OCI-LY7 (cell line): ENCODE measurements at regions not wholly inside any gene's neighbourhood (a gene's known extent, or its start where the extent isn't known, plus 50 kb on each side); places are given as distances from the start of the nearest gene placed in this dataset.

Source experiments
- BruUV-seq: library from RNA; stranded (reverse); fragments of 400-500 nt; replicated peaks from 2 replicates; lab custom pipeline; 2021; lab: Mats Ljungman, UMichigan
- CTCF ChIA-PET: fragments of 300-600 bp; sonication (Branson Sonifier 250); formaldehyde crosslinking; loops from one replicate; lab custom pipeline; 2022; ENCODE audit warnings: antibody characterized with exemption; ENCODE audit not compliant: unreplicated experiment; lab: Charles Lee
- POLR2A ChIA-PET: fragments of 300-600 bp; sonication (Branson Sonifier 250); formaldehyde crosslinking; loops from one replicate; lab custom pipeline; 2022; ENCODE audit warnings: antibody characterized with exemption; lab: Charles Lee
- DNase-seq: peaks from one replicate; pipeline ENCODE4 v3.0.0-alpha.2; 2015; ENCODE audit warnings: low spot score
- H2AFZ ChIP-seq: fragments of 200-600 bp; sonication (generic), shearing (Covaris generic); 2 replicates; pipeline ENCODE4 v1.6.1; 2014; ENCODE audit warnings: mild to moderate bottlenecking, antibody characterized with exemption, low read length, moderate library complexity
- H3K27ac ChIP-seq: fragments of 200-600 bp; sonication (generic); 2 replicates; pipeline ENCODE4 v1.5.1; 2014; ENCODE audit warnings: mixed run types, low read depth, mild to moderate bottlenecking, moderate library complexity, low read length, inconsistent platforms; ENCODE audit not compliant: poor library complexity, severe bottlenecking
- H3K36me3 ChIP-seq: fragments of 200-600 bp; sonication (generic); 2 replicates; pipeline ENCODE4 v1.6.1; 2014; ENCODE audit warnings: mild to moderate bottlenecking, antibody characterized with exemption, low read length, moderate library complexity, mixed read lengths; ENCODE audit not compliant: insufficient read depth
- H3K4me1 ChIP-seq: fragments of 200-600 bp; sonication (generic); 2 replicates; pipeline ENCODE4 v1.5.1; 2014; ENCODE audit warnings: mild to moderate bottlenecking, low read length; ENCODE audit not compliant: insufficient read depth, poor library complexity, severe bottlenecking
- H3K4me2 ChIP-seq: fragments of 200-600 bp; sonication (generic); 2 replicates; pipeline ENCODE4 v1.6.1; 2014; ENCODE audit warnings: mild to moderate bottlenecking, low read length
- H3K4me3 ChIP-seq: fragments of 200-600 bp; sonication (generic); 2 replicates; pipeline ENCODE4 v1.5.1; 2014; ENCODE audit warnings: mild to moderate bottlenecking, low read depth, low read length; ENCODE audit not compliant: poor library complexity, severe bottlenecking
- H3K79me2 ChIP-seq: fragments of 200-600 bp; sonication (generic); 2 replicates; pipeline ENCODE4 v1.6.1; 2016; ENCODE audit warnings: low read depth, mild to moderate bottlenecking, low read length, moderate library complexity, mixed read lengths; ENCODE audit not compliant: insufficient read depth
- H3K9me2 ChIP-seq: fragments of 200-600 bp; sonication (generic); 2 replicates; pipeline ENCODE4 v1.6.1; 2016; ENCODE audit warnings: mild to moderate bottlenecking, low read length, mixed read lengths; ENCODE audit not compliant: insufficient read depth
- H3K9me3 ChIP-seq: fragments of 200-600 bp; sonication (generic); 2 replicates; pipeline ENCODE4 v1.6.1; 2014; ENCODE audit warnings: mild to moderate bottlenecking, mixed run types, low read length, mixed read lengths
- H4K20me1 ChIP-seq: fragments of 200-600 bp; sonication (generic); 2 replicates; pipeline ENCODE4 v1.6.1; 2014; ENCODE audit warnings: mild to moderate bottlenecking, antibody characterized with exemption, low read length, moderate library complexity, mixed read lengths; ENCODE audit not compliant: insufficient read depth
- EZH2phosphoT487 ChIP-seq: fragments of 200-600 bp; sonication (generic); IDR thresholded peaks from 2 replicates; pipeline ENCODE4 v1.6.1; 2018; ENCODE audit warnings: low read depth, borderline replicate concordance, mild to moderate bottlenecking, mixed run types, antibody characterized with exemption, low read length, moderate library complexity, mixed read lengths
- intact Hi-C: fragments of 100-400 bp; cut with micrococcal nuclease; formaldehyde crosslinking; loops from one replicate; pipeline ENCODE4 v1.10.0; 2022; ENCODE audit not compliant: unreplicated experiment
- TF ChIP-seq, protein P1 (sequence below): fragments of 200-600 bp; sonication (generic); conservative IDR thresholded peaks from 2 replicates; pipeline ENCODE4 v1.5.1; 2014; ENCODE audit warnings: mild to moderate bottlenecking, antibody characterized with exemption, low read length, moderate library complexity, mixed read lengths

- no peak overlapping the region for H3K4me3 ChIP-seq
- ChIA-PET POLR2A (no interaction called here), CTCF (no interaction called here)
- H4K20me1 ChIP-seq, result no peaks in the 10 kb centered on the region
- H3K9me3 ChIP-seq, result no peaks in the 10 kb centered on the region
- no peaks in the 10 kb centered on the region for H3K9me2 ChIP-seq
- intact Hi-C loops, result no loop called here
- BruUV-seq, result no TSS peak
- H3K4me1 ChIP-seq, result no peaks in the 10 kb centered on the region
- H3K36me3 ChIP-seq, result no peaks in the 10 kb centered on the region
- no peak for DNase-seq
- H2AFZ ChIP-seq, result no peak overlapping the region
- H3K27ac ChIP-seq, result no peak overlapping the region
- TF ChIP-seq, protein P1, sequence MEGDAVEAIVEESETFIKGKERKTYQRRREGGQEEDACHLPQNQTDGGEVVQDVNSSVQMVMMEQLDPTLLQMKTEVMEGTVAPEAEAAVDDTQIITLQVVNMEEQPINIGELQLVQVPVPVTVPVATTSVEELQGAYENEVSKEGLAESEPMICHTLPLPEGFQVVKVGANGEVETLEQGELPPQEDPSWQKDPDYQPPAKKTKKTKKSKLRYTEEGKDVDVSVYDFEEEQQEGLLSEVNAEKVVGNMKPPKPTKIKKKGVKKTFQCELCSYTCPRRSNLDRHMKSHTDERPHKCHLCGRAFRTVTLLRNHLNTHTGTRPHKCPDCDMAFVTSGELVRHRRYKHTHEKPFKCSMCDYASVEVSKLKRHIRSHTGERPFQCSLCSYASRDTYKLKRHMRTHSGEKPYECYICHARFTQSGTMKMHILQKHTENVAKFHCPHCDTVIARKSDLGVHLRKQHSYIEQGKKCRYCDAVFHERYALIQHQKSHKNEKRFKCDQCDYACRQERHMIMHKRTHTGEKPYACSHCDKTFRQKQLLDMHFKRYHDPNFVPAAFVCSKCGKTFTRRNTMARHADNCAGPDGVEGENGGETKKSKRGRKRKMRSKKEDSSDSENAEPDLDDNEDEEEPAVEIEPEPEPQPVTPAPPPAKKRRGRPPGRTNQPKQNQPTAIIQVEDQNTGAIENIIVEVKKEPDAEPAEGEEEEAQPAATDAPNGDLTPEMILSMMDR, result no peak
- no peak for TF ChIP-seq EZH2phosphoT487
- no peaks in the 10 kb centered on the region for H3K79me2 ChIP-seq
- no peak overlapping the region for H3K4me2 ChIP-seq
These were observed 333.2 kb upstream of the CHORDC1 start for GRCh38 chr11:90556026-90556425.

DNA sequence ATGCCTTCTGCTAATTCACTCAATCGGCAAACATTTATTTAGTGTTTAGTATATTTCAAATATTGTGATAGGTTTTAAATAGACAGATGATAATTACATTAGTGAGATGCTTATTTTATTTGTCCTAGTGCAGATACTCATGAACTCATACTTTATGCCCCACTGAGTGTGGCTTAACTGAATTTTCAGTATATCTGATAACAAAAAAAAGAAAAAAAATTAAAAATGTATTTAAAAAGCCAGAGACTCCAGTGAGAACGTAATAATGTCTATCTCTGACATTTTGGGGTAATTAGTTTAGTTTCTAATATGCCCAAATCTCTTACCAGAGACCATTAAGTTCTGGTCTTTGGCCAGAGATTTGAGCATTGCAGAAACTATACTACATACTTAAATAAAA, 332.6 kb upstream of the CHORDC1 start:
- no peaks in the 10 kb centered on the region for H3K9me3 ChIP-seq

GRCh38 chr11:90542092-90542491, 319.2 kb upstream of the CHORDC1 start:
- Histone ChIP-seq H3K9me3 (no peaks in the 10 kb centered on the region), H3K9me2 (no peaks in the 10 kb centered on the region), H3K4me3 (no peak overlapping the region), H4K20me1 (no peaks in the 10 kb centered on the region), H3K36me3 (no peaks in the 10 kb centered on the region), H3K79me2 (no peaks in the 10 kb centered on the region), H2AFZ (no peak overlapping the region), H3K4me2 (no peak overlapping the region), H3K4me1 (no peaks in the 10 kb centered on the region), H3K27ac (no peak overlapping the region)
- TF ChIP-seq EZH2phosphoT487, result no peak
- TF ChIP-seq, protein P1, result no peak
- DNase-seq, result no peak
- ChIA-PET POLR2A (interaction anchor here (0.5 kb wide), 1 partner anchor 382 kb away, joined by 4 read pairs; no protein-coding TSS in a partner anchor), CTCF (no interaction called here)
- BruUV-seq, result no TSS peak
- intact Hi-C loops, result no loop called here

More for the DNA sequence above, 332.6 kb upstream of the CHORDC1 start:
- no peaks in the 10 kb centered on the region for H4K20me1 ChIP-seq
- no peaks in the 10 kb centered on the region for H3K9me2 ChIP-seq
- no peak for DNase-seq
- TF ChIP-seq, protein P1, result no peak
- no peak for TF ChIP-seq EZH2phosphoT487
- no peak overlapping the region for H3K27ac ChIP-seq
- no peaks in the 10 kb centered on the region for H3K79me2 ChIP-seq
- intact Hi-C loops, result no loop called here
- no TSS peak for BruUV-seq
- H3K4me2 ChIP-seq, result no peak overlapping the region
- H3K4me1 ChIP-seq, result no peaks in the 10 kb centered on the region
- H2AFZ ChIP-seq, result no peak overlapping the region
- CTCF ChIA-PET, result no interaction called here
- POLR2A ChIA-PET, result no interaction called here
- H3K4me3 ChIP-seq, result no peak overlapping the region
- H3K36me3 ChIP-seq, result no peaks in the 10 kb centered on the region
